Inflammatory macrophage (primary cell): ENCODE measurements at regions not wholly inside any gene's neighbourhood (a gene's known extent, or its start where the extent isn't known, plus 50 kb on each side); places are given as distances from the start of the nearest gene placed in this dataset.
"Not testable (repeated sequence)": the region's sequence is repeated elsewhere in the genome, so short reads cannot be mapped to it uniquely, and the experiment has no call there.

ENCODE experiments used
- DNase-seq, 2 donors: peaks; one replicate each; pipeline ENCODE4 v3.0.0-alpha.2; 2020 to 2022

GRCh38 chr17:22266231-22266630 lies 573.9 kb downstream of the KCNJ18 start:
- no peak for DNase-seq

- DNase-seq = no peak
Measured at GRCh38 chr17:22267019-22267418, 574.7 kb downstream of the KCNJ18 start.

- no peak for DNase-seq
Measured at GRCh38 chr17:22268214-22268911, 576.0 kb downstream of the KCNJ18 start.

GRCh38 chr17:22268912-22269220 lies 576.5 kb downstream of the KCNJ18 start:
- no peak for DNase-seq

GRCh38 chr17:22270381-22270780 lies 578.1 kb downstream of the KCNJ18 start:
- DNase-seq = no peak

GRCh38 chr17:22270809-22271208 lies 578.5 kb downstream of the KCNJ18 start:
- DNase-seq = not testable (repeated sequence)

GRCh38 chr17:22272363-22273146 lies 580.2 kb downstream of the KCNJ18 start:
- no peak for DNase-seq

GRCh38 chr17:22273308-22273707 lies 581.0 kb downstream of the KCNJ18 start:
- no peak for DNase-seq

- no peak for DNase-seq
Measured at GRCh38 chr17:22277595-22277994, 585.3 kb downstream of the KCNJ18 start.

GRCh38 chr17:22278302-22279275 lies 586.3 kb downstream of the KCNJ18 start:
- DNase-seq = no peak

GRCh38 chr17:22286337-22287041 lies 594.2 kb downstream of the KCNJ18 start:
- no peak for DNase-seq

- DNase-seq = not testable (repeated sequence)
Measured at GRCh38 chr17:22298484-22298951, 606.2 kb downstream of the KCNJ18 start.

GRCh38 chr17:22300177-22300576 lies 607.9 kb downstream of the KCNJ18 start:
- DNase-seq = no peak

- DNase-seq = no peak
Measured at GRCh38 chr17:22300731-22301352, 608.5 kb downstream of the KCNJ18 start.

GRCh38 chr17:22301353-22301745 lies 609.0 kb downstream of the KCNJ18 start:
- DNase-seq = no peak

GRCh38 chr17:22303096-22303495 lies 610.8 kb downstream of the KCNJ18 start:
- no peak for DNase-seq

GRCh38 chr17:22303865-22304264 lies 611.5 kb downstream of the KCNJ18 start:
- DNase-seq = no peak

GRCh38 chr17:22304667-22305303 lies 612.5 kb downstream of the KCNJ18 start:
- DNase-seq = no peak

- no peak for DNase-seq
Measured at GRCh38 chr17:22305356-22306071, 613.2 kb downstream of the KCNJ18 start.

- not testable (repeated sequence) for DNase-seq
Measured at GRCh38 chr17:22310292-22310691, 618.0 kb downstream of the KCNJ18 start.
